ENCODE measurements at regions not wholly inside any gene's neighbourhood (a gene's known extent, or its start where the extent isn't known, plus 50 kb on each side); places are given as distances from the start of the nearest gene placed in this dataset.

GRCh38 chr13:95385373-95385772, 84.1 kb upstream of the ABCC4 start:
- no peak for DNase-seq (ENCODE audit: low spot score in 2 of 2)
- TF ChIP-seq, protein P1, sequence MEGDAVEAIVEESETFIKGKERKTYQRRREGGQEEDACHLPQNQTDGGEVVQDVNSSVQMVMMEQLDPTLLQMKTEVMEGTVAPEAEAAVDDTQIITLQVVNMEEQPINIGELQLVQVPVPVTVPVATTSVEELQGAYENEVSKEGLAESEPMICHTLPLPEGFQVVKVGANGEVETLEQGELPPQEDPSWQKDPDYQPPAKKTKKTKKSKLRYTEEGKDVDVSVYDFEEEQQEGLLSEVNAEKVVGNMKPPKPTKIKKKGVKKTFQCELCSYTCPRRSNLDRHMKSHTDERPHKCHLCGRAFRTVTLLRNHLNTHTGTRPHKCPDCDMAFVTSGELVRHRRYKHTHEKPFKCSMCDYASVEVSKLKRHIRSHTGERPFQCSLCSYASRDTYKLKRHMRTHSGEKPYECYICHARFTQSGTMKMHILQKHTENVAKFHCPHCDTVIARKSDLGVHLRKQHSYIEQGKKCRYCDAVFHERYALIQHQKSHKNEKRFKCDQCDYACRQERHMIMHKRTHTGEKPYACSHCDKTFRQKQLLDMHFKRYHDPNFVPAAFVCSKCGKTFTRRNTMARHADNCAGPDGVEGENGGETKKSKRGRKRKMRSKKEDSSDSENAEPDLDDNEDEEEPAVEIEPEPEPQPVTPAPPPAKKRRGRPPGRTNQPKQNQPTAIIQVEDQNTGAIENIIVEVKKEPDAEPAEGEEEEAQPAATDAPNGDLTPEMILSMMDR (IDR thresholded peaks at IDR 0.05): no peak
- TF ChIP-seq POLR2A (IDR thresholded peaks at IDR 0.05): no peak
- H3K4me3 ChIP-seq (ENCODE audit: low read depth, poor library complexity, severe bottlenecking): no peak overlapping the region
- 92 to 95% methylated on average over 1 of the region's 1 CpG for WGBS, 2 donors
- intact Hi-C loops (cut with DNase I; ENCODE audit: low total_unique reads): no loop called here

GRCh38 chr13:95385798-95386197, 84.5 kb upstream of the ABCC4 start:
- 48 to 54% methylated on average over 1 of the region's 1 CpG for WGBS, 2 donors

DNA sequence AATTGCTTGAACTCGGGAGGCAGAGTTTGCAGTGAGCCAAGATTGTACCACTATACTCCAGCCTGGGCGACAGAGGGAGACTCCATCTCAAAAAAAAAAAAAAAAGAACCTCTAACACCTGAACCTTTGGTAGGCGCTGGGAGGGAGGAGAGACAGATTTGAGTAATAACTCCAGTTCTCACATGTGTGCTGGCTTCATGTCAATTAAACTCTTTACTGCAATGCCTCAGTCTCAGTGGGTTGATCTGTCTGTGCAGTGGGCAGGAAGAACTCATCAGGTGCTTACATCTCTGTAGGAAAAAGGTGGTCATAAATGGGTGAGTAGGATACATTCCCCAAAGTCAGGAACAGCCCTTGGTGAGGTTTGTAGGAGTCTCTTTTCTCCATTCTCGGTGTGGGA, 85.1 kb upstream of the ABCC4 start:
- WGBS, 2 donors: 72 to 78% methylated on average over 4 of the region's 4 CpGs

More at GRCh38 chr13:95385798-95386197, 84.5 kb upstream of the ABCC4 start:
- intact Hi-C loops (cut with DNase I; ENCODE audit: low total_unique reads): no loop called here
- no peak for TF ChIP-seq POLR2A (IDR thresholded peaks at IDR 0.05)
- TF ChIP-seq, protein P1 (IDR thresholded peaks at IDR 0.05): no peak
- no peak for DNase-seq (ENCODE audit: low spot score in 2 of 2)
- no peak overlapping the region for H3K4me3 ChIP-seq (ENCODE audit: low read depth, poor library complexity, severe bottlenecking)

DNA sequence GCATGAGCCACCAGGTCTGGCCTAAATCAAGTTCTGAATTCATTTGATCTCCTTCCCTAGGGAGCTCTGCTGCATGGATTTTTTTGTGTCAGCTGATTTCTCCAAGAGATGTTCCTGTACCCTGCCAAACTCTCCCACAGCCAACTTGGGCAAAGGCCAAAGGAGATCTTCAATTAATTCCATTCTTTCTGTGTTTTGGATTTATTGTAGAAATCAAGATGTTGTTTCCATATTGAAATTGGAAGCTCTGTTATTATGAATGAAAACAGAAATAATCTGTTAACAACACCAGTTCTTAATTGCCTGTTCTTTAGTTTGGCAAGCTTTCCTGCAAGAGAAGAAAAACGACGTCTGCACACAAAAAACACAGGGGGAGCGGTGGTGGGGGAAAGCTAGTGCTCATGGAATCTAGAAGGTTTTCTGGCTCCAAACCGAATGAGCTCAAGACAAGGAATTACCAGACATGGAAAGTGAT, 86.5 kb upstream of the ABCC4 start:
- WGBS, 2 donors: 25 to 29% methylated on average over 4 of the region's 4 CpGs
- intact Hi-C loops (cut with DNase I; ENCODE audit: low total_unique reads): no loop called here
- TF ChIP-seq, protein P1 (IDR thresholded peaks at IDR 0.05): no peak
- TF ChIP-seq POLR2A (IDR thresholded peaks at IDR 0.05): no peak
- H3K4me3 ChIP-seq (ENCODE audit: low read depth, poor library complexity, severe bottlenecking): no peak overlapping the region
- DNase-seq (ENCODE audit: low spot score in 2 of 2): peak in 1 of 2 donors; percentile 23

More for the DNA sequence above, 85.1 kb upstream of the ABCC4 start:
- intact Hi-C loops (cut with DNase I; ENCODE audit: low total_unique reads): no loop called here
- TF ChIP-seq POLR2A (IDR thresholded peaks at IDR 0.05): no peak
- DNase-seq (ENCODE audit: low spot score in 2 of 2): no peak
- no peak overlapping the region for H3K4me3 ChIP-seq (ENCODE audit: low read depth, poor library complexity, severe bottlenecking)

DNA sequence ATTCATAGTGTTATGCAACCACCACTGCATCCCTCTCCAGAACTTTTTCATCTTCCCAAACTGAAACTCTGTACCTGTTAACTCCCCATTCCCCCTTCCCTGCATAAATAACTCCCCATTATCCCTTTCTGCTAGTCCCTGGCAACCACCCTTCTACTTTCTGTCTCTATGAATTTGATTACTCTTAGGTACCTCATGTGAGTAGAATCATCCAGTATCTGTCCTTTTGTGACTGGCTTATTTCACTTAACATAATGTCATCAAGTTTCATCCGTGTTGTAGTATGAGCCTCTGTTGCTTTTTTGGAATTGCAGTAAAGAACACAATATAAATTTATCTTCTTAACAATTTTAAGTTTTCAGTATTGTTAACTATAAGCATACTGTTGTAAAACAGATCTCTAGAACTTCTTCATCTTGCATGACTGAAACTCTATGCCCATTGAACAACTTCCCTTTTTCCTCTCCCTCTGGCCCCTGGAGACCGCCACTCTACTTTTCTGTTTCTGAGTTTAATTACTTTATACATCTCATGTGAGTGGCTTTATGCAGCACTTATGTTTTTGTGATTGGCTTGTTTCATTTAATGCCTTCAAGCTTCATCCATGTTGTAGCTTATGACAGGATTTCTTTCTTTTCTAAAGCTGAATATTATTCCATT, 87.3 kb upstream of the ABCC4 start:
- intact Hi-C loops (cut with DNase I; ENCODE audit: low total_unique reads): no loop called here
- TF ChIP-seq, protein P1 (IDR thresholded peaks at IDR 0.05): no peak
- no peak for TF ChIP-seq POLR2A (IDR thresholded peaks at IDR 0.05)
- H3K4me3 ChIP-seq (ENCODE audit: low read depth, poor library complexity, severe bottlenecking): no peak overlapping the region
- WGBS, 2 donors: 52 to 78% methylated on average over 2 of the region's 2 CpGs
- no peak for DNase-seq (ENCODE audit: low spot score in 2 of 2)

- TF ChIP-seq, protein P1 (IDR thresholded peaks at IDR 0.05): no peak
- no peak for TF ChIP-seq POLR2A (IDR thresholded peaks at IDR 0.05)
- 63 to 71% methylated on average over 2 of the region's 2 CpGs for WGBS, 2 donors
- intact Hi-C loops (cut with DNase I; ENCODE audit: low total_unique reads): no loop called here
- no peak overlapping the region for H3K4me3 ChIP-seq (ENCODE audit: low read depth, poor library complexity, severe bottlenecking)
- no peak for DNase-seq (ENCODE audit: low spot score in 2 of 2)
These were observed 90.1 kb upstream of the ABCC4 start for GRCh38 chr13:95391362-95391761.
